Fibroblast of pulmonary artery (primary cell): ENCODE measurements at regions not wholly inside any gene's neighbourhood (a gene's known extent, or its start where the extent isn't known, plus 50 kb on each side); places are given as distances from the start of the nearest gene placed in this dataset.
"Not testable (repeated sequence)": the region's sequence is repeated elsewhere in the genome, so short reads cannot be mapped to it uniquely, and the experiment has no call there.

Source experiments
- DNase-seq: peaks from one replicate; pipeline ENCODE4 v3.0.0-alpha.2; 2010; ENCODE audit warnings: low read depth
- H3K4me3 ChIP-seq: replicated peaks from 2 replicates; pipeline ENCODE4 v1.5.1; 2011; ENCODE audit warnings: low read depth, mild to moderate bottlenecking, control low read depth, low read length, moderate library complexity
- CTCF ChIP-seq: IDR thresholded peaks from 2 replicates; pipeline ENCODE4 v1.5.1; 2011; ENCODE audit warnings: mild to moderate bottlenecking, control low read depth, low read length, inconsistent platforms; ENCODE audit errors: missing control alignments

DNA sequence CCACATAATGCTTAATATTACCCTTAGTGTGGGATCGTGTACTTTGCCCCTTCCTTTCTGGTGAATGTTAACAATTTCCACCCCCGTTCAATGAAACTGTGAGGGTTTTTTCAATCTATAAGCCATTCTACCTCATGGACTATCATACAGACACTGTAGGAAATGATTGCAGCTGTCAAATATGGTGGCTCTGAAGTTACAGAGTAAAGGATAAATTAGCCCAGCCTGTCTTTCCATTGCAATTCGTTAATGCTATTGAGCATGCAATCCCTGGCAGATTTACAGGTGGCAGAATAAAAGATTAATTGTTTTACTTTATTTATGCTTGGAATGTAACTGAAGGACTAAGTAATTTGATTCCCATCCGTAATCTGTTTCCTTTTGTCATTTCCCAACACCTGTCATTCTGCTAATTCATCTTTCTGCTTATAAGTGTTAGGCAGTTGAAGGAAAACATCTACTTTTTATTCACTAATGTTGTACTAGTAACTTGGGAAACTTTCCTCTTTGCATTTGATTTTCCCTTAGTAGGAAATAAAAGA is 1211.6 kb upstream of the LRRN3 start:
- DNase-seq, result no peak
- TF ChIP-seq CTCF, result no peak
- no peak overlapping the region for H3K4me3 ChIP-seq

GRCh38 chr7:109890622-109891021 is 1200.3 kb upstream of the LRRN3 start:
- H3K4me3 ChIP-seq, result no peak overlapping the region
- no peak for TF ChIP-seq CTCF
- DNase-seq, result peak; percentile 11

DNA sequence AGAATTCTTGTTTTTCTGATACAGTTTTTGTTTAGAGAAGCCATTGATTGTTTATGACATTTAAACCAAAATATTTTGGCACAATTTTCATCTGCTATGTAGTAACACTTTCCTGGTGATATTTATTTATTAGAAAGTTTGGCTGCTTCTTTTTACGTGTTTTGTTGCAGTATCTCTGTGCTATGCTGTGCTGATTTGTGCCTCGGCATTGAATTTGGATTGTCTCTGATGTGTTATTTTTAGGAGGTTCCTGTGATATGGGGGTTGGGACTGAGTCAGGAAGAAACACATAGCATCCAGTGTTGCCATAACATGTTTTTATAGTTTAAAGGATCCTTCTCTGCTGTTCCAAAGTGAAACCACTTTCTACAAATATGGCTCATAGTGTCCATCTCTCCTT is 1197.7 kb upstream of the LRRN3 start:
- no peak for TF ChIP-seq CTCF
- no peak overlapping the region for H3K4me3 ChIP-seq
- no peak for DNase-seq

- TF ChIP-seq CTCF, result no peak
- no peak overlapping the region for H3K4me3 ChIP-seq
- DNase-seq, result no peak
Measured at GRCh38 chr7:109895536-109895935, 1195.4 kb upstream of the LRRN3 start.

DNA sequence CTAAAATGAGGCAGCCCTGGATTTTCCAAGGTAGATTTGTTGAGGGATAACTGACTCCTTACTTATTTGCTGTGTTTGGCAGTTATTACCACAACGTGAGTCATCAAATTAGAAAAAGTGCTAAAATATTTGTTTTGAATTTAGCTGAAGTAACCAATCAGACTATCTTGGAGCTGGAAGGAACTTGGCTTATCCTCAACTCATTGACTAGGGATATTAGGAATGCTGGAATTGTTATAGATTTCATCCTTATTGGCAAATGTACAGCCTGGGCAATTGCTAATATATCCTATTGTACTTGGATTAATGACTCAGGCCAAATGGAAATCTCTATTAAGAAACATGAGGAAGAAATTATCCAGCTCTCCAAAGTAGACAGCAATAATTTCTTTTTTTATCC is 1189.0 kb upstream of the LRRN3 start:
- DNase-seq, result no peak
- TF ChIP-seq CTCF, result no peak
- H3K4me3 ChIP-seq, result no peak overlapping the region

GRCh38 chr7:109905368-109906065 is 1185.4 kb upstream of the LRRN3 start:
- H3K4me3 ChIP-seq, DNase-seq: not testable (repeated sequence)

- DNase-seq, result no peak
- H3K4me3 ChIP-seq, result no peak overlapping the region
- no peak for TF ChIP-seq CTCF
Measured at GRCh38 chr7:109915670-109916069, 1175.3 kb upstream of the LRRN3 start.
